ENCODE measurements at regions not wholly inside any gene's neighbourhood (a gene's known extent, or its start where the extent isn't known, plus 50 kb on each side); places are given as distances from the start of the nearest gene placed in this dataset.

GRCh38 chr4:18695733-18696527, 674.4 kb upstream of the LCORL start:
- Histone ChIP-seq H3K36me3 (ENCODE audit: control insufficient read depth, low read length) (no peaks in the 10 kb centered on the region), H3K9me3 (ENCODE audit: control insufficient read depth, insufficient read depth, low read length) (no peaks in the 10 kb centered on the region), H4K20me1 (ENCODE audit: control insufficient read depth, insufficient read depth, low read depth, low read length) (no peaks in the 10 kb centered on the region), H3K27me3 (ENCODE audit: control insufficient read depth, low read length) (no peaks in the 10 kb centered on the region), H3K4me2 (ENCODE audit: low read length) (no peak overlapping the region), H3K4me1 (ENCODE audit: control insufficient read depth, low read length) (no peaks in the 10 kb centered on the region), H3K79me2 (ENCODE audit: control insufficient read depth, low read length) (no peaks in the 10 kb centered on the region), H3K9me2 (replicated peaks; ENCODE audit: control insufficient read depth, low read length) (no peaks in the 10 kb centered on the region), H3F3A (ENCODE audit: control insufficient read depth, insufficient read depth) (no peaks in the 10 kb centered on the region), H3K27ac (ENCODE audit: low read depth, low read length) (no peak overlapping the region), H3K4me3 (ENCODE audit: low read length) (no peak overlapping the region)
- TF ChIP-seq CTCF (IDR thresholded peaks at IDR 0.05; ENCODE audit: low read depth, low read length, poor library complexity, severe bottlenecking), result no peak
- TF ChIP-seq EZH2phosphoT487 (IDR thresholded peaks at IDR 0.05; ENCODE audit: borderline replicate concordance, low read length), result no peak

GRCh38 chr4:18691431-18692200, 670.1 kb upstream of the LCORL start:
- Histone ChIP-seq H3K4me1 (ENCODE audit: control insufficient read depth, low read length) (no peaks in the 10 kb centered on the region), H3K4me3 (ENCODE audit: low read length) (no peak overlapping the region), H3K9me3 (ENCODE audit: control insufficient read depth, insufficient read depth, low read length) (no peaks in the 10 kb centered on the region), H3K4me2 (ENCODE audit: low read length) (no peak overlapping the region), H3K36me3 (ENCODE audit: control insufficient read depth, low read length) (no peaks in the 10 kb centered on the region), H4K20me1 (ENCODE audit: control insufficient read depth, insufficient read depth, low read depth, low read length) (no peaks in the 10 kb centered on the region), H3K79me2 (ENCODE audit: control insufficient read depth, low read length) (no peaks in the 10 kb centered on the region), H3K27me3 (ENCODE audit: control insufficient read depth, low read length) (peaks cover 5% of the 10 kb centered on the region; the same call in 1 of the 2 replicates), H3K9me2 (replicated peaks; ENCODE audit: control insufficient read depth, low read length) (no peaks in the 10 kb centered on the region), H3K27ac (ENCODE audit: low read depth, low read length) (no peak overlapping the region), H3F3A (ENCODE audit: control insufficient read depth, insufficient read depth) (no peaks in the 10 kb centered on the region)
- no peak for TF ChIP-seq EZH2phosphoT487 (IDR thresholded peaks at IDR 0.05; ENCODE audit: borderline replicate concordance, low read length)
- no peak for TF ChIP-seq CTCF (IDR thresholded peaks at IDR 0.05; ENCODE audit: low read depth, low read length, poor library complexity, severe bottlenecking)

DNA sequence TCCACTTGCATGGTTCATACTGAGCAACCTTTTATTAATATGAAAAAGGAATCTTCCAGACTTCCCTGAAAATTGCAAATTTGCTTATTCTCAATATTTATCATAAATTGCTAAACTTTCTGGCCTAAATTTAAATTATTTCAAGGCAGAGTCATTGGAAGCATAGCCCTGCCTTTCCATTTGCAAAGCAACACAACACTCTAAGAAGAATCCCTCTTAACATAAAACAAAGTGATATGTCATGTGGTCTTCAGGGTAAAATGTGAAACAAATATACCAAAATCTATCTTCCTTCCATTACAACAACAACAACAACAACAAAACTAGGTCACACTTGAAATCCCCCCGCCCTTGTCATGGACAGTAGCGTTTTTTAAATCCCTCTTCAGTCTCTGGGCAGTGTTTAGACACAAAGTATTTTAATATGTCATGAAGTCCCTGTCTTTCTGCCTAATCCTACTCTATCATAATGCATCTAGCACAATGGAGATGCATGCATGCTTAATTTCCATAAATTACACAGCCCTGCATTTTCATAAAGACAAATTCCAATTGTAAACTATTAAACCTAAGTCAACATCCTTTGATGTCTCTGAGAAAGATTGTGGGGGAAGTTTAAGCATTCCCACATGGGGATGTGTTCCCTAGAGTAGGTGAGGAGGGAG, 668.9 kb upstream of the LCORL start:
- Histone ChIP-seq H4K20me1 (ENCODE audit: control insufficient read depth, insufficient read depth, low read depth, low read length) (no peaks in the 10 kb centered on the region), H3K9me2 (replicated peaks; ENCODE audit: control insufficient read depth, low read length) (no peaks in the 10 kb centered on the region), H3K4me1 (ENCODE audit: control insufficient read depth, low read length) (no peaks in the 10 kb centered on the region), H3K36me3 (ENCODE audit: control insufficient read depth, low read length) (no peaks in the 10 kb centered on the region), H3F3A (ENCODE audit: control insufficient read depth, insufficient read depth) (no peaks in the 10 kb centered on the region), H3K27ac (ENCODE audit: low read depth, low read length) (no peak overlapping the region), H3K9me3 (ENCODE audit: control insufficient read depth, insufficient read depth, low read length) (no peaks in the 10 kb centered on the region), H3K79me2 (ENCODE audit: control insufficient read depth, low read length) (no peaks in the 10 kb centered on the region), H3K27me3 (ENCODE audit: control insufficient read depth, low read length) (peaks cover 5% of the 10 kb centered on the region; the same call in 1 of the 2 replicates), H3K4me3 (ENCODE audit: low read length) (no peak overlapping the region), H3K4me2 (ENCODE audit: low read length) (no peak overlapping the region)
- TF ChIP-seq EZH2phosphoT487 (IDR thresholded peaks at IDR 0.05; ENCODE audit: borderline replicate concordance, low read length), result no peak
- no peak for TF ChIP-seq CTCF (IDR thresholded peaks at IDR 0.05; ENCODE audit: low read depth, low read length, poor library complexity, severe bottlenecking)

Measured in DOHH2 (cell line).